C4-2B (cell line): ENCODE measurements at regions not wholly inside any gene's neighbourhood (a gene's known extent, or its start where the extent isn't known, plus 50 kb on each side); places are given as distances from the start of the nearest gene placed in this dataset.

Experiments used
- CTCF ChIP-seq: fragments of 450-650 bp; conservative IDR thresholded peaks from 2 replicates; pipeline ENCODE4 v1.5.1; 2017; ENCODE audit warnings: mild to moderate bottlenecking
- ZFX ChIP-seq: fragments of 450-650 bp; IDR thresholded peaks from 2 replicates; pipeline ENCODE4 v1.6.1; 2017

- TF ChIP-seq CTCF, result no peak
- TF ChIP-seq ZFX, result no peak
These were observed 239.2 kb upstream of the IL12A start for GRCh38 chr3:159749406-159749805.
